NOMO-1 treated with DMSO at 0.1 percent for 48 hours (cell line): ENCODE measurements at regions not wholly inside any gene's neighbourhood (a gene's known extent, or its start where the extent isn't known, plus 50 kb on each side); places are given as distances from the start of the nearest gene placed in this dataset.
"Not testable (repeated sequence)": the region's sequence is repeated elsewhere in the genome, so short reads cannot be mapped to it uniquely, and the experiment has no call there.

Experiments
- DNase-seq: peaks from one replicate; lab custom pipeline; 2025; ENCODE audit not compliant: unreplicated experiment; lab: John Stamatoyannopoulos, UW

- no peak for DNase-seq
These were observed 234.4 kb upstream of the FIGN start for GRCh38 chr2:163970058-163970813.

- not testable (repeated sequence) for DNase-seq
These were observed 228.5 kb upstream of the FIGN start for GRCh38 chr2:163964278-163964677.

- DNase-seq: no peak
These were observed 217.6 kb upstream of the FIGN start for GRCh38 chr2:163953390-163953907.

- DNase-seq: no peak
These were observed 215.5 kb upstream of the FIGN start for GRCh38 chr2:163951312-163951711.

- DNase-seq: no peak
These were observed 213.9 kb upstream of the FIGN start for GRCh38 chr2:163949693-163950092.

- no peak for DNase-seq
These were observed 208.5 kb upstream of the FIGN start for GRCh38 chr2:163944347-163944737.

GRCh38 chr2:163943403-163944346 lies 207.9 kb upstream of the FIGN start:
- DNase-seq: no peak

GRCh38 chr2:163934131-163934530 lies 198.3 kb upstream of the FIGN start:
- no peak for DNase-seq

GRCh38 chr2:163919717-163920116 lies 183.9 kb upstream of the FIGN start:
- no peak for DNase-seq

- not testable (repeated sequence) for DNase-seq
These were observed 178.7 kb upstream of the FIGN start for GRCh38 chr2:163914486-163914885.

- not testable (repeated sequence) for DNase-seq
These were observed 177.7 kb upstream of the FIGN start for GRCh38 chr2:163913532-163913944.

- no peak for DNase-seq
These were observed 173.7 kb upstream of the FIGN start for GRCh38 chr2:163909411-163910080.

- DNase-seq: peak; percentile 12
These were observed 170.6 kb upstream of the FIGN start for GRCh38 chr2:163906410-163906809.

- DNase-seq: no peak
These were observed 162.0 kb upstream of the FIGN start for GRCh38 chr2:163897799-163898198.

- not testable (repeated sequence) for DNase-seq
These were observed 157.6 kb upstream of the FIGN start for GRCh38 chr2:163893444-163893843.

- DNase-seq: no peak
These were observed 152.8 kb upstream of the FIGN start for GRCh38 chr2:163888591-163888990.

- DNase-seq: no peak
These were observed 151.4 kb upstream of the FIGN start for GRCh38 chr2:163887182-163887581.

- no peak for DNase-seq
These were observed 148.6 kb upstream of the FIGN start for GRCh38 chr2:163884416-163884815.

GRCh38 chr2:163878718-163879117 lies 142.9 kb upstream of the FIGN start:
- DNase-seq: no peak

- DNase-seq: no peak
These were observed 141.5 kb upstream of the FIGN start for GRCh38 chr2:163877316-163877715.

- DNase-seq: no peak
These were observed 127.3 kb upstream of the FIGN start for GRCh38 chr2:163863073-163863472.
